ENCODE measurements at regions not wholly inside any gene's neighbourhood (a gene's known extent, or its start where the extent isn't known, plus 50 kb on each side); places are given as distances from the start of the nearest gene placed in this dataset.

DNA sequence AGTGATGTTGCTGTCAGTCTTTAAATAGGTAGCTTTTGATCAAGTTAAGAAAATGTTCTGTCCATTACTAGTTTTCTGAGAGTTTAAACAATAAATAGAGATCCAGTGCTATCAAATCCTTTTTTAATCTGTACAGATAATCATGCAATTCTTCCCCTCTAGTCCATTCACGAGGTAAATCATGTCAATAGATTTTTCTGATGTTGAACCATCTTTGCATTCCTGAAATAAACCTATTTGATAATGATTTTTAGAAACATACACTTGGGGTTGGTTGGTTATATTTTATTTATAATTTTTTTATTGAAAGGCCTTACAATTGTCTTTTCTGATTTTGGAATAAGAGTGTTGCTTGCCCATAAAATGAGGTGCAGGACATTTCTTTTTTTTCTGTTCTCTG is 95.0 kb downstream of the FAM53A start:
- intact Hi-C loops (cut with micrococcal nuclease): no loop called here

DNA sequence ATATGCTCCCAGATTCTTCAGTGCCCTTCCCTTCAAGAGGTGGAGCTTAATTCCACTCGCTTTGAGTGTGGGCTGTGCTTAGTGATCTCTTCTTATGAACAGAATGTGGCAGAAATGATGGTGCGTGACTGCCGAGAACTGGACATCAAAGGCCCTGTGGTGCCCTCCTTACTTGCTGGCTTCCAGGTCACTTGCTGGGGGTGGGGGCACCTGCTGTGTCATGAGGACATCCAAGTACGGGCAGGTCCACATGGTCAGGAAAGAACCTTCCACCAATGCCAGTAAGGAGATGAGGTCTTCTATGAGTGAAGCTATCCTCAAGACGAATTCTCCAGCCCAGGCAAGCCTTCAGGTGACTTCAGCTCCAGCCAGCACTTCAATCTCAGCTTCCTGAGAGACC is 95.8 kb downstream of the FAM53A start:
- intact Hi-C loops (cut with micrococcal nuclease): no loop called here

DNA sequence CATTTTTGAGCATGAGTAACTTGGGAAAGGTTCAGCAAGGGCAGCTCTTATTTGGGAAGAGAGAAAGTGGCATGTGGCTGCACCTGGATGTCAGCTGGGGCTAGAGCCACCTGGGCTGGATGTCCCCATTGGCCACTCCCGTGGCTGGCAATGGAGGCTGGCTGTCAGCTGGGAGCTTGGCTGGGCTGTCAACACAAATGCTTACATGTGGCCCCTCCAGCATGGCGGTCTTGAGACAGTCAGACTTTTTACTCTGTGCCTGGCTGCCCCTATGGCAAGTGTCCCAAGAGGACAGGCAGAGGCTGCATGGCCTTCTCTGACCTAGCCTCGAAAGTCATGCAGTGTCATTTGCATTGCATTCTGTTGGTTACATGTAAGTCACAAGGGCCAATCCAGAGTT is 99.6 kb downstream of the FAM53A start:
- intact Hi-C loops (cut with micrococcal nuclease): loop anchor here (5.0 kb wide), 1 partner anchor 138 kb away; the partner anchor contains the start of genes TACC3 and TMEM129

DNA sequence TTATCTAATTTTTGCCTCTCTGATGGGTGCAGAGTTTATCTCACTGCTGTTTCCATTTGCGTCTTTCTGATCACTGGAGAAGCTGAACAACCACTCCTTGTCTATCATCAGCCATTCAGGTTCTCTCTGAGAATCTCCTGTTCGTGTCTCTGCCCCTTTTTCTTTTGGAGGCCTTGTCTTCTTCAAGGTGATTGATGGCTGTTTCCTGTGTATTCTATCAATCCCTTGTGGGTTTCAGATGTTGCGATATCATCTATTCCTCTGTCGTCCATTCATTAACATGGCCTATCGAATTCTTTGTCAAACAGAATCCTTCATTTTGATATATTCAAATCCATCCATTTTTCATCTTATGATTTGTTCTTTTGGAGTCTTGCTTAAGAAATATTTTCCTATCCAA is 100.3 kb downstream of the FAM53A start:
- intact Hi-C loops (cut with micrococcal nuclease): loop anchor here (5.0 kb wide), 1 partner anchor 138 kb away; the partner anchor contains the start of genes TACC3 and TMEM129

DNA sequence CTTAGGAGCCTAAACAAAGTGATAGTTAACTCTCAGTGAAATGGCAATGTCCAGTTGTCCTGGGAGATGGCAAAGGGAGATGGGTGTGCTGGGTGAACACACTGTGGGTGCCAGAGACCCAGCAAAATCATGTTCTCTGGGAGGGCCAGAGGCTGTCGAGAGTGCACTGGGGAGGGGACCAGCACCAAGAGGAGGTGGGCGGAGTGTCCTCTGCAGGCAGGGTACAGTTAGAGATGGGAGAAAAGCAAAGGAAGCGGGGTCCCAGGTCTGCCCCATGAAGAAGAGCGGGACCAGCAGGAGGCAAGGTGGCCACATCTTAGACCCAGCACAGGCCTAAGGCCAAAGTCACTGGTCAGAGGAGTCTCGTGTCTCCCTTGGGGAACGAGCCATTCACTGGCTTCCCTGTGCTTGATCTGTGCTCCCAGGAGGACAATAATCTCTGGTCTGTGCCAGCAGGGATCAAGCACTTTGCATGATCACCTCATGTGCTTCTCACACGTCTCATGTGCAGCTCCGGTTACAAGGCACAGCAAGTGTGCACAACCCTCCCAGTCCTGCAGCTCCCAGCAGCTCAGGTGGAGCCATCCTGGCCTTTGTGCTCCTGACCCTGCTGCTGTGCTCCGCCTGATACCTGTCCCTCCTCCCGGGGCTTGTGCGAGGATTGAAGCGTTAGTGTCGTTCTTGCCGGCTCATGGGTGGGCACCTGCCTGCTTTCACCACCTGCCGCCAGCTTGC is 100.9 kb downstream of the FAM53A start:
- intact Hi-C loops (cut with micrococcal nuclease): loop anchor here (5.0 kb wide), 1 partner anchor 139 kb away; the partner anchor contains the start of genes TACC3 and TMEM129

DNA sequence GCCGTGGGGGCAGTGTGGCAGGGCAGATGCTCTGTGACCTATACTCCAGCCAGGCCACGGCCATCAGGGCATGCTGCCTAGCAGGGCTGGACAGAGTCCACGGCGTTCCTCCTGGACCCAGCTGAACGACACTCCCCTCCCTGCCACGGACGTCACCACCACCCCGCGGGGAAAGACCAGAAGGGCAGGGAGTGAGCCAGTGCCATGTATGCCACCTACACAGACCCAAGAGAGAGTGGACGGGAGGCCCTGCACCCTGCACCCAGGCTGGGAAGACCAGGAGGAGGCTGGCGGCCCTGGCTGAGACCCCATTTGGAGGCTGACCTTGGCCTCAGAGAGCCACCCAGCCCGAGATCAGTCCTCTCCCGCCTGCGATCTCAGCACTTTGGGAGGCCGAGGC is 101.9 kb downstream of the FAM53A start:
- intact Hi-C loops (cut with micrococcal nuclease): loop anchor here (5.0 kb wide), 1 partner anchor 140 kb away; the partner anchor contains the start of genes TACC3 and TMEM129

DNA sequence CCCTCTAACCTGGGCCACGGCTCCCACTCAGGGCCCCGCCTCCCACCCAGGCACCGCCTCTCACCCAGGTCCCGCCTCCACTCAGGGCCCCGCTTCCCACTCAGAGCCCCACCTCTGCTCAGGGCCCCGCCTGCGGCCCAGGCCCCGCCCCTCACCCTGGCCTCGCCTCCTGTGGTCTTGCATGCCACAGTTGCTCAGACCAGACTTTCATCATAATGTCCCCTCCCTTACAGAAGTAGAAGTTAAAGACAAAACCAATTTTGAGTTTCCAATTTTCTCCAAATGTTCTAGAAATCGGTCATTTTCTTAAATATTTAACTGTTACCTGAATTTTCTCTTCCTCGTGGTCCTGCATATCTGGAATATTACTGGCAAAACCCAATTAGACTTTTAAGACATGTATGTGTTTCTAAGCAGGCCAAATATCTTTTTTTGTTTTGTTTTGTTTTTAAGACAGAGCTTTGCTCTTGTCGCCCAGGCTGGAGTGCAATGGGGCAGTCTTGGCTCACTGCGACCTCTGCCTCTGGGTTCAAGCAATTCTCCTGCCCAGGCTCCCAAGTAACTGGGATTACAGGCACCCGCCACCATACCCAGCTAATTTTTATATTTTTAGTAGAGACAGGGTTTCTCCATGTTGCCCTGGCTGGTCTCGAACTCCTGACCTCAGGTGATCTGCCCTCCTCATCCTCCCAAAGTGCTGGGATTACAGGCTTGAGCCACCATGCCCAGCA is 102.8 kb downstream of the FAM53A start:
- intact Hi-C loops (cut with micrococcal nuclease): loop anchor here (1.0 to 5.0 kb wide), 4 partner anchors 141 to 876 kb away; partner anchors contain the start of genes PCGF3, TACC3, TMEM129 and UVSSA

DNA sequence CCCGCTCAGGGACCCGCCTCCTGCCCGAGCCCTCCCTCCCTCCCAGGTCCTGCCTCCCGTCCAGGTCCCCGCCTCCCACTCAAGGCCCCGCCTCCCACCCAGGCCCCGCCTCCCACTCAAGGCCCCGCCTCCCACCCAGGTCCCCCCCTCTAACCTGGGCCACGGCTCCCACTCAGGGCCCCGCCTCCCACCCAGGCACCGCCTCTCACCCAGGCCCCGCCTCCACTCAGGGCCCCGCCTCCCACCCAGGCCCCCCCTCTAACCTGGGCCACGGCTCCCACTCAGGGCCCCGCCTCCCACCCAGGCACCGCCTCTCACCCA is 103.5 kb downstream of the FAM53A start:
- intact Hi-C loops (cut with micrococcal nuclease): loop anchor here (1.0 to 5.0 kb wide), 5 partner anchors 104 to 875 kb away; partner anchors contain the start of genes FAM53A, PCGF3, TACC3 and TMEM129

DNA sequence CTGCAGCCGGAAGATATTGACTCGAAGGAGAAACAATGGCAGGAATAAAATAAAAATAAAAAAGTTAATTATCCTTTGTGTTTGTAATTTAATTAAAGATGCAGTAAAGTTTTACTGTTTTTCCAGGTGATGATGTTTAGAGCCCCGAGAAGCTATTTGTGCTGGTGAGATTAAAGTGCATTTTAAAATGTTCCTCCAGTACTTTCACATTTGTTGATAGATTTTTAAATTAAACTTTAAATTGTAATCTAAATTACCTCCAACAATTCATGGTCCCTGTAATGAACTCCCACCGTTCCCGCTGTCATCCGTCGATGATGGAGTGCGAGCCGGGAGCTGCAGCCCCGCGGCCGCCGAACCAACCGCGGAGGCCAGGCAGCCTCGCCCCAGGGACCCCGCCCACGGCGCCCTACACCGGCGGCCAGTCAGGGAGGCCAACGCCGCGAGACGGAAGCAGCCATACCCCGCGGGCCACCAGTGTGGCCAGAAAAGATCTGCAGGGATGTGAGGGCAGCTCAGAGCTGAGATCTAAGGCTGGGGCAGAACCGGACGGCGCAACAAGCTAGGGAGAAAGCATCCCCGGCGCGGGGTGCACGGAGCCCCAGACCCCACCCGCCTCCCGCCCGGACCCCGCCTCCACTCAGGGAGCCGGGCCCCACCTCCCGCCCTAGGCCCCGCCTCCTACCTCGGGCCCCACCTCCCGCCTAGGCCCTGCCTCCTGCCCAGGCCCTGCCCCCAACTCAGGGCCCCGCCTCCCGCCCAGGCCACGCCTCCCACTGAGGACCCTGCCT is 104.0 kb downstream of the FAM53A start:
- intact Hi-C loops (cut with micrococcal nuclease): loop anchor here (1.0 to 5.0 kb wide), 4 partner anchors 14 to 525 kb away; partner anchors contain the start of genes FAM53A, TACC3 and TMEM129

DNA sequence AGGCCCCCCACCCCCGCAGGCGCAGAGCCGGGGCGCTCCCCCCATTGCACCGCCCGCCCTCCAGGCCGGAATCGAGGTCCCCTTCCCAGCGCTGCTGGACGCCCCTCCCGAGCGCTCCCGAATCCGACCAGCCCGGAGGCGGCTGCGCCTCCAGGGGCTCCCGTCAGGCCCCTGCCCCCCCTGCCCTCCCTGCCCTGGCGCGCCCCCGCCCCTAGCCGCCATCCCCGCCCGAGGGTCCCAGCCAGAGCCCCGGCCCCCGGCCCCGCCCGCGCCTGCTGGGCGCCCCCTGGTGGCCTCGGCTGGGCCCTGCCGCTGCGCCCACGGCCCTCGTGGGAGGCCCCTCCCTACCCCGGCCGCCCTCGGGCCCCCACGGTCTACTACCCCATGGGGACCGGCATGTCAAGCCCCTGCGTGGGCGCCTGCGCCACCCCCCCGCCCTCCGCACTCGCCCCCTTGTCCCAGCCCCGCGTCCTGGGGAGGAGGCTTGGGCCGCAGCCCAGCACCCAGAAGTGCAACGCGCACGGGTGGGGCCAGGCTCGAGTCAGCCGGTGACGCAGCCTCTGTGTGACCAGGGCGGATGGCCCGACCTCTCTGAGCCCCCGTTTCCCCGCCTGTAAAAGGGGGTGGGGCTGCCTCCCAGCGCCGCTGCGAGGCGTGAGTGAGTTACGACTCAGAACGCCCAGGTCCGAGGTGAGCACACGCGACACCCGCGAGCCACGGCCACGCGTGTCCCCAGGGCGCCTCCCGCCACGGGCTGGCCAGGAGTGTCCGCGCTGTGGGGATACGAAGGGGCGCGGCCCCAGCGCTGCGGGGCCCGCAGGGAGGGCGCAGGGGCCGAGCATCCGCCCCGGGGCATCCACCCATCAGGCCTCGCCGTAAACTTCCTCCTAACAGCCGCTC is 104.9 kb downstream of the FAM53A start:
- intact Hi-C loops (cut with micrococcal nuclease): loop anchor here (1.0 to 2.0 kb wide), 2 partner anchors 13 to 524 kb away; no protein-coding TSS in a partner anchor

DNA sequence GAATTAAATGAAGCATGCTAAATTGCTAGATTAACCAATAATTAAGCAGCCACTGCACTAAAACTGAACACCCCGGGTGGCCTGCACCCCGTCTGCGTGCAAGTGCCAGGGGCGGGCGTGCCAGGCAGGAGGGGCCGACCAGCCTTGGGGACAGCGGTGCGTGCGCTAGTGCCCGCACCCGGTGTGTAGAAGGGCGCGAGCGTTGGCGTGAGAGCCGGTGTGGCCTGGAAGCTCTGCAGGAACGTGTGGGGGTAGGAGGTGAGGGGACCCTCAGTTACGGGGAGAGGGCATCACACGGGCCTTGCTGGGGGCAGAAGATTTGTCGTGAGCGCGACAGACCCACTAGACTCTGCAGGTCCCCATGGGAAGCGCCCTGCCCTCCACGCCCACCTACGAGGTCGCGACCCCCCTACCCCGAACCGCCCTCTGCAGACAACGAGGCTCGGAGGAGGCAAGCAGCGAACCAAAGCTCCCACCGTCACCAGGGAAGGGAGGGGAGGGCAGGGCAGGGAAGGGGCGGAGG is 105.8 kb downstream of the FAM53A start:
- intact Hi-C loops (cut with micrococcal nuclease): loop anchor here (2.0 kb wide), 1 partner anchor 524 kb away; no protein-coding TSS in a partner anchor

DNA sequence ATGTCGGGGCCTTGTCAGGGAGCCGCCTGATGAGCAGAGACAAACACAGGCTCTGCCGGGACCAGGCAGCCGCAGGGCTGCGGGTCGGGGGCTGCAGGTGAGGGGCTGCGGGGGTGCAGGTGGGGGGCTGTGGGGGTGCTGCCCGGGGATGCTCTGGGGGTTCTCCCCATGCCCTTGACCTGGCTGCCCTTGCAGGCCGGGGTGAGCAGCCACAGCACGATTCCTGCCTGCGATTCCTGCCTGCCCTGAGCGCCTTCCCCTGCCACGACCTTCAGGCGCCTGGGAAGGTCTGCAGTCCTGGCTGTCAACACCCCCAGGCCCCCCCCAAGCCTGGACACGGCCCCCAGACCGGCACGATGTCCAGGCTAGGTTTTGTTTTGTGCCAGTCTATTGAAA is 106.3 kb downstream of the FAM53A start:
- intact Hi-C loops (cut with micrococcal nuclease): loop anchor here (2.0 kb wide), 1 partner anchor 523 kb away; no protein-coding TSS in a partner anchor

DNA sequence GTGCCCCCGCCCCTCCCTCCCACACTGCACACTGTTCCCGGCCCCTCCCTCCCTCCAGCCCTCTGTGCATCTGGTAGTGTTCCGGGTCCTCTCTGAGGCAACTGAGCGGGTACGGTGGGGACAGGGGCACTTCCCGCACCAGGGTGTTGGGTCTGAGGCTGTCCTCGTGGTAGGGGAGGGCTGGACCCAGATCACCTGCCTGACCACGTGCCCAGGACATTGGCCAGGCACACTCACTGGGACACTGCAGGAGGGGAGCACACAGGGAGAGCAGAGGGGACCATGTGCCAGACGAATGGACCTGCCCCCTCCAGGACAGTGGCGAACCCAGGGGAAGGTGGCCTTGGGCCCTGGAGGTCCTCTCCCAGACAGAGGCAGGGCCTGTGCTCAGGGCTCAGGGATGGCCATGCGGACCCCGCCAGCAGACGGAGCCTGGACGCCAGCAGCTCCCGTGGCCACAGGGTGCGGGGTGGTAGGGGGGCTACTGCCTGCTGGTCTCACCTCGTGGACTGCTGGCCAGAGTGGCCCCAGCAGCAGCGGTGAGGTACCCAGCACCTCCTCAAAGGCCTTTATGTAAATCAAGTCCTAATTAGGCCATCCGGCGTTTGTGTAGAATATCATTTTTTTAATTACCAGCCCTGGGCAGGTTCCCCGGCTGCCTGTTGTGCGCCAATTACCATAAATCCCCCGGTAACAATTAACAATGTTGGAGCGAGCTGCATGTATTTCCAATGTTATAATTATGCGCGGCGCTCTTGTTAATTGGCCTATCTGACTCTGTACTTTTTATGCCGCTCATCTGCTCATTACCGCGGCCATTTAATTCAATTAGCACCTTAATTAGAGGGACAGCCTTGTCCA is 106.9 kb downstream of the FAM53A start:
- intact Hi-C loops (cut with micrococcal nuclease): no loop called here

DNA sequence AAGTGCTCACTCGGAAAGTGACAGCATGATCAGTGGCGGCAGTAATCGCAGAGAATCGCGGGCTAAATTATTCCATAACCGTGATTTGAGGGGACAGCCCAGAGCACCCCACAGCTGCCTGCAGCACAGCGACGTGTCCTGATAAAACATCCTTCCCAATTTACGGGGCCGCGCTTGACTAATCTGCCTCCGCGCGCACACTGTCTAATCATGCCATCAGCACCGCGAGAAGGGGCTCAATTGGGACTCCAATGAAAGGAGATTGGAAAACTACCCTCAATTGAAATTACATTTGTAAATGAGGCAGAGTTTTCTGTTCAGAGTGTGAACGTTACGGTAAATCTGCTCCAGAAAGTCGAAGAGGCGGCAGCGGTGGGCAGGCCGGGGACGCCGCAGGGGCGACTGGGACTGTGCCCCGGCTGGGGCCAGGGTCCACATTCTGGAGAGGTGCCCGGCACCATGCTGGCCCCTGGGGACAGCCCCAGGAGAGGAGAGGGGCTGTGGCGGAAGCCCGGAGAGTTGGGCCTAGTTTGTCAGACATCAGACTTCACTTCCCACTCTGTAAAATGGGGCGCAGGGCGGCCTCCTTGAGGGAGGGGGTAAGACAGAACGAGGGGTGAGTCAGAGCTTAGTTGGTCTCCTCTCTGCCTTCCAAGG is 107.7 kb downstream of the FAM53A start:
- intact Hi-C loops (cut with micrococcal nuclease): no loop called here

DNA sequence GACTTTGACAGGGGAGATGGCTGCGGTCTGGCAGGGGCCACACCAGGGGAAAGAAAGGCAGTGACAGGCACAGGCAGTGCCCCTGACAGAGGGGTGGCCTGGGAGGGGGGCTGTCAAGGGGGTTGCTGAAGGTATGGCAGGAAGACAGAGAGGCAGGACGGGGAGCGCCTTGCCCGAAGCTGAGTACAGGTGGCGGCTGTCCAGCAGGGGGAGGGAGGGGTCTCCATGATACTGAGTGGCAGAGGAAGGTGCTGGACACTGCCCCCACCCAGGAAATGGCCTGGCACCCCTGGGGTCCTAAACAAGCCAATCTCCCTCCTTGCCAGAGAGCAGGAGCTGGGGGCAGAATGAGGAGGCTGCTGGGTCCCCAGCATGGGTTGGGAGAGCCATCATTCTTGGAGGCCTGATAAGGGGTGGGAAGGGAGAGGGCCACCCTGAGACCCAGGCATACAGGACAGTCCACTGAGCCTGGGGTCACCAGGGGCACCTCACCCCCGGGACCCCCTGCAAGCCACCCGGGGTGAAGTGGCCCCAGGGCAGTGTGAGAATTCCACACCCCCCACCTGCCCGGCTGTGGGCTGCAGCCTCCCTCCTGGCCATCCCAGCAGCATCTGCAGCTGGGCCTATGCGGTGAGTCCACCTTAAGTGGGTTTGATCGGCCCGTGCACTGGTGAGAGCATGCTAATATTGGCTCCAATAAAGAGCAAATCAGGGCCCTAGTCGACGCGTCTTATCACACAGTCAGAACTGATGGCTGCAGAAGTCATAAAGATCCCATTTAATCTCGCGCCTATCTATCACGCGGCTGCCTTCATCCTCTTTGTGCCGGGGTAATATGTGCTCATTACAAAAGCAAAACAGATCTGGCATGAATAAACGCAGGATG is 108.5 kb downstream of the FAM53A start:
- intact Hi-C loops (cut with micrococcal nuclease): no loop called here

DNA sequence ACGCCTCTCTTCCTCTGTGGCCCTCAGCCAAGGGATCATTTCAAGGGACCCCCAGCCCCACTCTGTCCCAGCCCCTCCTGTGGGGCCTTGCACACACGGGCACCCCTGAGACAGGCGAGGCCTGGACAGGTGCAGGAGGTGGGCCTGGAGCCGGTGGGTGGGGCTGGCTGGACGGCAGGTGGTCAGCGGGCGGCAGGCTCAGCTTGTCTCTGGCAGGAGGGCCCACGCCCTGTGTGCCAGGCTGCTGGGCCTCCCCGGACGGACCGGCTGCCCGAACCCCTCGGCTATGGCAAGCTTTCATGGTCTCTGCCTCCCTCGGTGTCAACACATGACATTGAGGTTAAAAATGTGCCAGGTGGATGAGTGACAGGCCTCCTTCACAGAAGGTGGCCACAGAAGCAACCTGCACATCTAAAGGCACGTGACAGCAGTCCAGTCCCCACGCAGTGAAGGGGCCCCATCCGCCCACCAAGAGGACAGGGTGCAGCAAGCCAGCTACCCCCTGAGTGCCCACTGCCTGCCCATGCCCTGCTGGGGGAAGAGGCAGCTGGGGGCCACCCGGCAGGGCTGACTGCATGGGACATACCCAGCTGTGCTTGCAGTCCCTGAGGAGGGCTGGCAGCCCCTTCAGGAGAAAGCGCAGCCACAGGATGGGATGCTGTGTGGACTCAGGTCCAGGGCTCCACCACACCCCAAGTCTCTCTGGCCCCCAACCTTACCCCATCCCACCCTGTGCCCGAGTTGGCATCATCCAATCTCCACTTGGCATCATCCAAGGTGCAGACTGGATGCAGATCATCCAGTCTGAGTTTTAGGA is 109.3 kb downstream of the FAM53A start:
- intact Hi-C loops (cut with micrococcal nuclease): no loop called here

All from T-helper 1 cell treated with Interleukin-12 subunit alpha and Interleukin-12 subunit beta and Interleukin-4 antibody, amounts not matched to agents 30 ng/mL and 1 ng/mL, for 36 hours (primary cell).